ENCODE measurements at regions not wholly inside any gene's neighbourhood (a gene's known extent, or its start where the extent isn't known, plus 50 kb on each side); places are given as distances from the start of the nearest gene placed in this dataset.

GRCh38 chr1:82472489-82473131 is 671.9 kb downstream of the ADGRL2 start:
- no peak overlapping the region for H3K27ac ChIP-seq (ENCODE audit: low read depth, low read length)
- H3K4me3 ChIP-seq (ENCODE audit: insufficient read depth, low read length): no peak overlapping the region
- H3K27me3 ChIP-seq (ENCODE audit: insufficient read depth, low read length): no peaks in the 10 kb centered on the region
- no peak for DNase-seq (ENCODE audit: insufficient read length, low spot score, missing footprints)
- TF ChIP-seq, protein P1, sequence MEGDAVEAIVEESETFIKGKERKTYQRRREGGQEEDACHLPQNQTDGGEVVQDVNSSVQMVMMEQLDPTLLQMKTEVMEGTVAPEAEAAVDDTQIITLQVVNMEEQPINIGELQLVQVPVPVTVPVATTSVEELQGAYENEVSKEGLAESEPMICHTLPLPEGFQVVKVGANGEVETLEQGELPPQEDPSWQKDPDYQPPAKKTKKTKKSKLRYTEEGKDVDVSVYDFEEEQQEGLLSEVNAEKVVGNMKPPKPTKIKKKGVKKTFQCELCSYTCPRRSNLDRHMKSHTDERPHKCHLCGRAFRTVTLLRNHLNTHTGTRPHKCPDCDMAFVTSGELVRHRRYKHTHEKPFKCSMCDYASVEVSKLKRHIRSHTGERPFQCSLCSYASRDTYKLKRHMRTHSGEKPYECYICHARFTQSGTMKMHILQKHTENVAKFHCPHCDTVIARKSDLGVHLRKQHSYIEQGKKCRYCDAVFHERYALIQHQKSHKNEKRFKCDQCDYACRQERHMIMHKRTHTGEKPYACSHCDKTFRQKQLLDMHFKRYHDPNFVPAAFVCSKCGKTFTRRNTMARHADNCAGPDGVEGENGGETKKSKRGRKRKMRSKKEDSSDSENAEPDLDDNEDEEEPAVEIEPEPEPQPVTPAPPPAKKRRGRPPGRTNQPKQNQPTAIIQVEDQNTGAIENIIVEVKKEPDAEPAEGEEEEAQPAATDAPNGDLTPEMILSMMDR (IDR thresholded peaks at IDR 0.05; ENCODE audit: extremely low read depth, low read depth, low read length): no peak
- H3K36me3 ChIP-seq (ENCODE audit: insufficient read depth, low read length): no peaks in the 10 kb centered on the region
- H2AFZ ChIP-seq (ENCODE audit: low read length): no peak overlapping the region
- H3K4me1 ChIP-seq (ENCODE audit: insufficient read depth, low read length): no peaks in the 10 kb centered on the region
- H3K4me2 ChIP-seq (ENCODE audit: insufficient read depth, low read length): no peak overlapping the region
- no peaks in the 10 kb centered on the region for H3K79me2 ChIP-seq (ENCODE audit: insufficient read depth, low read length)
- H4K20me1 ChIP-seq (ENCODE audit: insufficient read depth, low read length): no peaks in the 10 kb centered on the region
- H3K9me3 ChIP-seq (ENCODE audit: low read depth, low read length): no peaks in the 10 kb centered on the region

DNA sequence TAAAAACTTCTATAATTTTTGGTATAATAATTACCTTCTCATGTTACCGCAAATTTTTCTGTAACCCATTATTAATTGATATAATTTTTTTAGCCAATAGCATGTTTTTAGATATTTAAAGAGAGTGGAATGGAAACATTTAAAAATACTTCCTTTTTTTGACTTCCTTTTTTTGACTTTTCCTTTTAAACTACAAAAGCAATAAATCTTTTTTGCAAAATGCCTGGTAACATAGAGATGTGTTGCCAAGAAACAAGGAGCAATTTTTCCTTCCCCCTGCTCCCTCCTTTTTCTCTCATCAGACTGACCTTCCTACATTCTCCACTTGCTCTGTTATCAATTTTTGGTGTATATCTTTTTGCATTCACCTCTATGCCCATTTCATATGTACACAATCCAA is 666.2 kb downstream of the ADGRL2 start:
- Histone ChIP-seq H3K27me3 (ENCODE audit: insufficient read depth, low read length) (no peaks in the 10 kb centered on the region), H2AFZ (ENCODE audit: low read length) (no peak overlapping the region), H3K27ac (ENCODE audit: low read depth, low read length) (no peak overlapping the region), H3K4me1 (ENCODE audit: insufficient read depth, low read length) (no peaks in the 10 kb centered on the region), H3K36me3 (ENCODE audit: insufficient read depth, low read length) (no peaks in the 10 kb centered on the region), H3K9me3 (ENCODE audit: low read depth, low read length) (no peaks in the 10 kb centered on the region), H3K79me2 (ENCODE audit: insufficient read depth, low read length) (no peaks in the 10 kb centered on the region), H3K4me3 (ENCODE audit: insufficient read depth, low read length) (no peak overlapping the region), H4K20me1 (ENCODE audit: insufficient read depth, low read length) (no peaks in the 10 kb centered on the region), H3K4me2 (ENCODE audit: insufficient read depth, low read length) (no peak overlapping the region)
- DNase-seq (ENCODE audit: insufficient read length, low spot score, missing footprints): no peak
- TF ChIP-seq, protein P1 (IDR thresholded peaks at IDR 0.05; ENCODE audit: extremely low read depth, low read depth, low read length): no peak

DNA sequence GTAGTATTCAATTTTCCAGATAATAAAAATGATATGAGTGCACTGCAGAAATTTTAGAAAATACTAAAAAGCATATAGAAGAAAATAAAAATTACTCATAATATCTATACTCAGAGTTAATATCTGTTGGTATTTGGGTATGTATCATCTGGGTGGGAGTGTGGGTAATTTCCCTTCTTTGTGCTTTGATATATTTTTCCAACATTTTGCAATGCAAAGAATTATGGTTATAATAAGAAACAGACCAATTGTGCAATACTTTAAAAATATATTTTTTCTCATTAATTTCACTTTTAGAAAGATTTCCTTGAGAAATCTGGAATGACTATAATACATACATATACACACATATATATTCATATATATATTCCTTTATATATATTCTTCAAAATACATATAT is 665.7 kb downstream of the ADGRL2 start:
- Histone ChIP-seq H3K4me3 (ENCODE audit: insufficient read depth, low read length) (no peak overlapping the region), H2AFZ (ENCODE audit: low read length) (no peak overlapping the region), H3K4me1 (ENCODE audit: insufficient read depth, low read length) (no peaks in the 10 kb centered on the region), H3K27ac (ENCODE audit: low read depth, low read length) (no peak overlapping the region), H3K79me2 (ENCODE audit: insufficient read depth, low read length) (no peaks in the 10 kb centered on the region), H3K4me2 (ENCODE audit: insufficient read depth, low read length) (no peak overlapping the region), H4K20me1 (ENCODE audit: insufficient read depth, low read length) (no peaks in the 10 kb centered on the region), H3K36me3 (ENCODE audit: insufficient read depth, low read length) (no peaks in the 10 kb centered on the region), H3K9me3 (ENCODE audit: low read depth, low read length) (no peaks in the 10 kb centered on the region), H3K27me3 (ENCODE audit: insufficient read depth, low read length) (no peaks in the 10 kb centered on the region)
- DNase-seq (ENCODE audit: insufficient read length, low spot score, missing footprints): no peak
- TF ChIP-seq, protein P1 (IDR thresholded peaks at IDR 0.05; ENCODE audit: extremely low read depth, low read depth, low read length): no peak

DNA sequence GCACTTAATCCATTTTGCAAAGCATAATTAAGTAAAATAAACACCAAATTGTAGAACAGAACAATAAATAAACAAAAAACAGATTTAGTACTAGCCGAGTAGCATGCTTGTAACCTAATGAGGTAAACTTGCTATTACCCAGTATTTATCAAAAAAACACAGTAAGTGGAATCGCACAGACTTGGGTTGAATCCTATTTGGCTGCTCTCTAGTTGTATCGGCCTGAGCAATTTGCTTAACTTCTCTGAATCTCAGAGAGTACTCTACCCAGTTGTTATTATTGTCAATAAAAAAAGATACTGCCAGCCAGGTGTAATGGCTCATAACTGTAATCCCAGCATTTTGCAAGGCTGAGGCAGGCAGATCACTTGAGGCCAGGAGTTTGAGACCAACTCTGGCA is 664.3 kb downstream of the ADGRL2 start:
- Histone ChIP-seq H3K27ac (ENCODE audit: low read depth, low read length) (no peak overlapping the region), H3K27me3 (ENCODE audit: insufficient read depth, low read length) (no peaks in the 10 kb centered on the region), H3K4me2 (ENCODE audit: insufficient read depth, low read length) (no peak overlapping the region), H4K20me1 (ENCODE audit: insufficient read depth, low read length) (no peaks in the 10 kb centered on the region), H2AFZ (ENCODE audit: low read length) (no peak overlapping the region), H3K79me2 (ENCODE audit: insufficient read depth, low read length) (no peaks in the 10 kb centered on the region), H3K36me3 (ENCODE audit: insufficient read depth, low read length) (no peaks in the 10 kb centered on the region), H3K4me3 (ENCODE audit: insufficient read depth, low read length) (no peak overlapping the region), H3K4me1 (ENCODE audit: insufficient read depth, low read length) (no peaks in the 10 kb centered on the region), H3K9me3 (ENCODE audit: low read depth, low read length) (no peaks in the 10 kb centered on the region)
- no peak for DNase-seq (ENCODE audit: insufficient read length, low spot score, missing footprints)
- TF ChIP-seq, protein P1 (IDR thresholded peaks at IDR 0.05; ENCODE audit: extremely low read depth, low read depth, low read length): no peak
